CD4-positive, alpha-beta T cell (primary cell): ENCODE measurements at regions not wholly inside any gene's neighbourhood (a gene's known extent, or its start where the extent isn't known, plus 50 kb on each side); places are given as distances from the start of the nearest gene placed in this dataset.

Source experiments
- ATAC-seq: fragments of 200-7000 bp; cut with Tn5 transposase; one replicate; pipeline ENCODE4 v1.10.0; 2022; ENCODE audit warnings: mild to moderate bottlenecking; ENCODE audit not compliant: poor library complexity
- CTCF ChIA-PET: fragments of 350-600 bp; sonication (Branson Sonifier 250); formaldehyde crosslinking; loops from one replicate; lab custom pipeline; 2021; ENCODE audit warnings: antibody characterized with exemption, inconsistent platforms; lab: Charles Lee
- POLR2A ChIA-PET: fragments of 350-600 bp; sonication (Branson Sonifier 250); formaldehyde crosslinking; loops from one replicate; lab custom pipeline; 2021; ENCODE audit warnings: antibody characterized with exemption, inconsistent platforms; lab: Charles Lee
- DNase-seq, 14 experiments: peaks; one replicate each; pipeline ENCODE4 v3.0.0-alpha.2; 2013 to 2020; ENCODE audit warnings: mixed read lengths in 2 of 14
- H3K27ac ChIP-seq, 2 donors: one replicate each; pipeline versions ENCODE4 v1.5.1 to v1.7.0; 2013; ENCODE audit warnings: low read length in 2 of 2, low read depth in 1 of 2, mild to moderate bottlenecking in 1 of 2
- H3K27me3 ChIP-seq, 2 experiments: 1 replicate in 1 of 2; 2 replicates in 1 of 2; pipeline versions ENCODE4 v1.6.1 to v1.7.0; 2013; ENCODE audit warnings: low read length in 2 of 2, control low read depth in 1 of 2, mild to moderate bottlenecking in 1 of 2, moderate library complexity in 1 of 2; ENCODE audit not compliant: insufficient read depth in 2 of 2, control insufficient read depth in 1 of 2
- H3K36me3 ChIP-seq: one replicate; pipeline ENCODE4 v1.6.1; 2013; ENCODE audit warnings: low read length, control low read depth; ENCODE audit not compliant: insufficient read depth
- H3K4me1 ChIP-seq: one replicate; pipeline ENCODE4 v1.6.1; 2013; ENCODE audit warnings: low read length, control low read depth; ENCODE audit not compliant: insufficient read depth
- H3K4me3 ChIP-seq: one replicate; pipeline ENCODE4 v1.5.1; 2013; ENCODE audit warnings: mild to moderate bottlenecking, low read length, moderate library complexity
- H3K9me3 ChIP-seq, 2 experiments: 1 replicate in 1 of 2; 2 replicates in 1 of 2; pipeline versions ENCODE4 v1.6.1 to v1.7.0; 2013; ENCODE audit warnings: low read length in 2 of 2, mild to moderate bottlenecking in 2 of 2, control low read depth in 1 of 2, moderate library complexity in 1 of 2; ENCODE audit not compliant: control insufficient read depth in 1 of 2, insufficient read depth in 1 of 2
- H3K27ac Mint-ChIP-seq: one replicate; pipeline ENCODE4 v1.8.0; 2020; ENCODE audit warnings: mixed read lengths
- H3K27me3 Mint-ChIP-seq: one replicate; pipeline ENCODE4 v1.8.0; 2021; ENCODE audit warnings: mixed read lengths
- H3K36me3 Mint-ChIP-seq: one replicate; pipeline ENCODE4 v1.8.0; 2021; ENCODE audit warnings: low read depth, mixed read lengths
- H3K4me1 Mint-ChIP-seq: one replicate; pipeline ENCODE4 v1.8.0; 2021; ENCODE audit warnings: low read depth, mixed read lengths
- H3K4me3 Mint-ChIP-seq: one replicate; pipeline ENCODE4 v1.8.0; 2020; ENCODE audit warnings: mild to moderate bottlenecking, mixed read lengths
- H3K9me3 Mint-ChIP-seq: one replicate; pipeline ENCODE4 v1.8.0; 2020; ENCODE audit warnings: mixed read lengths
- intact Hi-C, 2 experiments: fragments of 100-400 bp; cut with DNase I in 1 of 2; cut with micrococcal nuclease in 1 of 2; formaldehyde crosslinking; loops; one replicate each; pipeline versions ENCODE4 v1.15.1 to v1.9.0; 2023 to 2025; cut with DNase I, micrococcal nuclease
- TF ChIP-seq, protein P1 (sequence below): fragments of 200-600 bp; IDR thresholded peaks from one replicate; pipeline ENCODE4 v1.8.0; 2022; ENCODE audit warnings: antibody characterized with exemption, mild to moderate bottlenecking

DNA sequence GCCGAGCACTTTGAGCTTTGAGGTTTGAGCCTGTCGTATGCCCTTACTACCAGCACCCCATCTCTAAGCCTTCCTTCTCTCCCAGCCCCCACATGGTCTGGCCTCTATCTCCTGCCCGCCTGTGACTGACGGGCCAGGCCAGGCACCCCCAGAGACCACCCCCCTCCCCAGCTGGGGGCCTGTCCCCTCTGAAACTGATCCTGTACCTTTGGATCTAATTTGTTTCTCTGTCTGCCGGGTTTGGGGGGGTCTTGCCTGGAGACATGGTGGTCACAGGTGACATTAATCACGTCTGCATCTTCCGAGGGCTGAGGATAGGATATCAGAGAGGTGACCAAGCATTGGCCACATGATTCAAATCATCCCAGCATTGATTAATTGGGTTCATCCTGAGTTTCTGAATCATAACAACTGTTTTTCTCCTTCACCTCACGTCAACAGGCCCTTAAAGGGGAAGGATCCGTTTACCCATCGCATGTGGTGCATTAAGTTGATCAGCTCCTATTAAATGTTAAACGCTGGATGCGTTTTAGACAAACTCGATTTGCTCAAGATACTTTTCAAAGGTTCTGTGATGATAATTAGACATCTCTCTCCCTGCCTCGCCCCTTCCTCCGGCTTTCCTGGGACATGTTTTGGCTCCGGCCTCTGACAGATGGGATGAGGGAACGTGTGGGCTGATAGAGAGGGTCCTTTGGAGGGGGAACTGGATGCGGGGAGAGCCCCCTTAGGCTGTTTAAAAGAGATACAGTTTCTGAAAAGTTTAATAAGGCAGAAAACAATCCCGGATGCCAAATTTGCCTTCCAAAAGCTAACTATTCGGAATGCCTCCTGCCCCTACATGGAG lies 63.3 kb upstream of the TBX3 start:
- Mint-ChIP-seq H3K27me3 (no peaks in the 10 kb centered on the region), H3K4me3 (no peak overlapping the region), H3K27ac (no peak overlapping the region), H3K36me3 (no peaks in the 10 kb centered on the region), H3K9me3 (peaks cover 2% of the 10 kb centered on the region), H3K4me1 (no peaks in the 10 kb centered on the region)
- no peak for DNase-seq
- POLR2A ChIA-PET = no interaction called here
- Histone ChIP-seq H3K36me3 (no peaks in the 10 kb centered on the region), H3K4me3 (no peak overlapping the region), H3K27me3 (no peaks in the 10 kb centered on the region), H3K9me3 (peaks cover 0 to 12% of the 10 kb centered on the region in 2 experiments), H3K4me1 (no peaks in the 10 kb centered on the region), H3K27ac (no peak overlapping the region)
- TF ChIP-seq, protein P1, sequence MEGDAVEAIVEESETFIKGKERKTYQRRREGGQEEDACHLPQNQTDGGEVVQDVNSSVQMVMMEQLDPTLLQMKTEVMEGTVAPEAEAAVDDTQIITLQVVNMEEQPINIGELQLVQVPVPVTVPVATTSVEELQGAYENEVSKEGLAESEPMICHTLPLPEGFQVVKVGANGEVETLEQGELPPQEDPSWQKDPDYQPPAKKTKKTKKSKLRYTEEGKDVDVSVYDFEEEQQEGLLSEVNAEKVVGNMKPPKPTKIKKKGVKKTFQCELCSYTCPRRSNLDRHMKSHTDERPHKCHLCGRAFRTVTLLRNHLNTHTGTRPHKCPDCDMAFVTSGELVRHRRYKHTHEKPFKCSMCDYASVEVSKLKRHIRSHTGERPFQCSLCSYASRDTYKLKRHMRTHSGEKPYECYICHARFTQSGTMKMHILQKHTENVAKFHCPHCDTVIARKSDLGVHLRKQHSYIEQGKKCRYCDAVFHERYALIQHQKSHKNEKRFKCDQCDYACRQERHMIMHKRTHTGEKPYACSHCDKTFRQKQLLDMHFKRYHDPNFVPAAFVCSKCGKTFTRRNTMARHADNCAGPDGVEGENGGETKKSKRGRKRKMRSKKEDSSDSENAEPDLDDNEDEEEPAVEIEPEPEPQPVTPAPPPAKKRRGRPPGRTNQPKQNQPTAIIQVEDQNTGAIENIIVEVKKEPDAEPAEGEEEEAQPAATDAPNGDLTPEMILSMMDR = no peak
- CTCF ChIA-PET = interaction anchor here (0.7 kb wide), 1 partner anchor 39 kb away, joined by 3 read pairs; no protein-coding TSS in a partner anchor
- no peak for ATAC-seq
- intact Hi-C loops = no loop called here

DNA sequence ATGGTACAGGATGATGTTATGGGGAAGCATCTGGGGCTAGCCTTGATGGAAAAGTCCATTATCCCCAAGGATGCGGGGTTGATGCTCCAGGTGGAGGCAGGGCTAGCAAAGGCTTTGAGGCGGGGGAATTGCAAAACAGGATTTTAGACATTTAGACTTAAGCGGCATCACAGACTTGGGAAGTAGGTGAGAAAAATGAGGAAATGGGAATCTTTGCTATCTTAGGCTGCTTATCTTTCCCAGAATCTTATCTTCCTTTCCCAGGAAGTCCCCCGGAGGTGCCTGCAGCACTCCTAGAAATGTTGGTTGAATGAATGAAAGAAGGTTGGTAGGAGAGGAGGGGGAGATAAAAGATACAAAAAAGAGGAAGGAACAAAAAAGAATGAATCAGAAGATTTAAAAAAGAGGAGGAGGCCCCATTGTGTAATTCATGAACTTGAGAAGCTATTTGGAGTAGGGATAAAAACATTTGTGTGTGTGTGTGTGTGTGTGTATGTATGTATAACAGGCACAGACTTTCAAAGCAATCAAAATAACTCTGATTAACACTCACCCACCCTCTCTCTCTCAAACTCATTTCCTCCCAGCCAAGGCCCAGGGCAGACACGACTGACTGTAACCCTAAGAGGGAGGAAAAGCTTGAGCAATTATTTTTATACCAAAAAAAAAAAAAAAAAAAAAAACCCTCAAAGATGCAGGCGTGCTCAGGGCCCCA lies 62.5 kb upstream of the TBX3 start:
- Mint-ChIP-seq H3K4me3 (no peak overlapping the region), H3K27ac (no peak overlapping the region), H3K9me3 (peaks cover 2% of the 10 kb centered on the region), H3K36me3 (no peaks in the 10 kb centered on the region), H3K4me1 (no peaks in the 10 kb centered on the region), H3K27me3 (no peaks in the 10 kb centered on the region)
- H3K36me3 ChIP-seq = no peaks in the 10 kb centered on the region
- no peaks in the 10 kb centered on the region for H3K4me1 ChIP-seq
- no peak overlapping the region for H3K4me3 ChIP-seq
- ChIA-PET POLR2A (no interaction called here), CTCF (no interaction called here)
- DNase-seq (no peak), ATAC-seq (no peak)
- peaks cover 0 to 15% of the 10 kb centered on the region in 2 experiments for H3K9me3 ChIP-seq
- H3K27me3 ChIP-seq = no peaks in the 10 kb centered on the region
- TF ChIP-seq, protein P1 = no peak
- intact Hi-C loops = no loop called here
- no peak overlapping the region for H3K27ac ChIP-seq

DNA sequence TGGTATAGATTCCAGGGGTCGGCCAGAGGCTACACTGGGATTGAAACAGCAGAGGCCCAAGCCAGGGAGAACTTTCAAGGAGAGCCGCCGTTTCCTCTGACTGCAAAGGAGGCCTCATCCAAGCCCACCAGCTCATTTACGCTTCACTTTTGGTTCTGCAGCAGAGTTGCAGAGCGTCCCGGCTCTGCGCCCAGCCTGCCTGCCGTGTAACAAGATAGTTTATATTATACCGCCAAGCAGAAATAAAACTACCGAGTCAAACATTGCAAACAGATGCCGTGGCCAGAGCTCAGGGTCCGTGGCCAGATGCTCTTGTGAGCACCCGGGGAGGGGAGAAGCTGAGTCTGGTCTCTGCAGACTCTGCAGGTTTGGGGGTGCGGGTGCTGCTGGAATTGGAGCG lies 60.7 kb upstream of the TBX3 start:
- Histone ChIP-seq H3K27me3 (no peaks in the 10 kb centered on the region), H3K4me1 (no peaks in the 10 kb centered on the region), H3K9me3 (peaks cover 0 to 15% of the 10 kb centered on the region in 2 experiments), H3K4me3 (no peak overlapping the region), H3K36me3 (no peaks in the 10 kb centered on the region), H3K27ac (no peak overlapping the region)
- intact Hi-C loops = no loop called here
- H3K27me3 Mint-ChIP-seq = peaks cover 1% of the 10 kb centered on the region
- ChIA-PET CTCF (no interaction called here), POLR2A (no interaction called here)
- H3K27ac Mint-ChIP-seq = no peak overlapping the region
- H3K4me3 Mint-ChIP-seq = no peak overlapping the region
- H3K36me3 Mint-ChIP-seq = no peaks in the 10 kb centered on the region
- ATAC-seq (no peak), DNase-seq (no peak)
- H3K9me3 Mint-ChIP-seq = peaks cover 2% of the 10 kb centered on the region
- TF ChIP-seq, protein P1 = no peak
- H3K4me1 Mint-ChIP-seq = no peaks in the 10 kb centered on the region
